ENCODE measurements at regions not wholly inside any gene's neighbourhood (a gene's known extent, or its start where the extent isn't known, plus 50 kb on each side); places are given as distances from the start of the nearest gene placed in this dataset.

DNA sequence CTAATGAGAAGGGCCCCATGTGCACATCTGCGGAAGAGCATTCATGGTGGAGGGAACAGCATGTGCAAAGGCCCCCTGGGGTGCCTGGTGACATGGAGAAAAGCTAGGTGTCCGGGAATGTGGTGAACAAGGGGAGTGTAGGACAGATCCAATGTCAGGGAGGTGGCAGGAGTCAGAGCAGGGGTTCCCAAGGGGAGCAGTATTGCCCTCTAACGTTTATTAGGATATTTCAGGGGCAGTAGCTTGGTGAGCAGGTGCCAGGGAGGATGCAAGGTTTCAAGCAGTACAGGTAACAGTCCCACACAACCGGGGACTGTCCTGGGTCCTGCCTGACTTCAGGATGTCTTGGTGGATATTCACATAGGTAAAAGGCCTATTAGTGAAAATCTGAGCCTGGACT is 209.6 kb downstream of the EMX2 start:
- no peaks in the 10 kb centered on the region for H4K20me1 ChIP-seq (ENCODE audit: insufficient read depth)
- no peak overlapping the region for H3K27ac ChIP-seq
- H3K4me1 ChIP-seq (ENCODE audit: low read depth, poor library complexity, severe bottlenecking), result peaks cover 6% of the 10 kb centered on the region
- H2AFZ ChIP-seq (ENCODE audit: low read depth), result no peak overlapping the region
- no peak overlapping the region for H3K9ac ChIP-seq
- no peaks in the 10 kb centered on the region for H3K27me3 ChIP-seq (ENCODE audit: insufficient read depth, low read depth)
- TF ChIP-seq, protein P1, sequence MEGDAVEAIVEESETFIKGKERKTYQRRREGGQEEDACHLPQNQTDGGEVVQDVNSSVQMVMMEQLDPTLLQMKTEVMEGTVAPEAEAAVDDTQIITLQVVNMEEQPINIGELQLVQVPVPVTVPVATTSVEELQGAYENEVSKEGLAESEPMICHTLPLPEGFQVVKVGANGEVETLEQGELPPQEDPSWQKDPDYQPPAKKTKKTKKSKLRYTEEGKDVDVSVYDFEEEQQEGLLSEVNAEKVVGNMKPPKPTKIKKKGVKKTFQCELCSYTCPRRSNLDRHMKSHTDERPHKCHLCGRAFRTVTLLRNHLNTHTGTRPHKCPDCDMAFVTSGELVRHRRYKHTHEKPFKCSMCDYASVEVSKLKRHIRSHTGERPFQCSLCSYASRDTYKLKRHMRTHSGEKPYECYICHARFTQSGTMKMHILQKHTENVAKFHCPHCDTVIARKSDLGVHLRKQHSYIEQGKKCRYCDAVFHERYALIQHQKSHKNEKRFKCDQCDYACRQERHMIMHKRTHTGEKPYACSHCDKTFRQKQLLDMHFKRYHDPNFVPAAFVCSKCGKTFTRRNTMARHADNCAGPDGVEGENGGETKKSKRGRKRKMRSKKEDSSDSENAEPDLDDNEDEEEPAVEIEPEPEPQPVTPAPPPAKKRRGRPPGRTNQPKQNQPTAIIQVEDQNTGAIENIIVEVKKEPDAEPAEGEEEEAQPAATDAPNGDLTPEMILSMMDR (conservative IDR thresholded peaks at IDR 0.05; ENCODE audit: low read depth, low read length), result no peak
- H3K79me2 ChIP-seq (ENCODE audit: insufficient read depth, low read depth), result no peaks in the 10 kb centered on the region
- no peak overlapping the region for H3K4me2 ChIP-seq
- no peaks in the 10 kb centered on the region for H3K36me3 ChIP-seq (ENCODE audit: insufficient read depth)
- no peak overlapping the region for H3K4me3 ChIP-seq (IDR thresholded peaks at IDR 0.05; ENCODE audit: insufficient read depth, low read depth, low read length)

DNA sequence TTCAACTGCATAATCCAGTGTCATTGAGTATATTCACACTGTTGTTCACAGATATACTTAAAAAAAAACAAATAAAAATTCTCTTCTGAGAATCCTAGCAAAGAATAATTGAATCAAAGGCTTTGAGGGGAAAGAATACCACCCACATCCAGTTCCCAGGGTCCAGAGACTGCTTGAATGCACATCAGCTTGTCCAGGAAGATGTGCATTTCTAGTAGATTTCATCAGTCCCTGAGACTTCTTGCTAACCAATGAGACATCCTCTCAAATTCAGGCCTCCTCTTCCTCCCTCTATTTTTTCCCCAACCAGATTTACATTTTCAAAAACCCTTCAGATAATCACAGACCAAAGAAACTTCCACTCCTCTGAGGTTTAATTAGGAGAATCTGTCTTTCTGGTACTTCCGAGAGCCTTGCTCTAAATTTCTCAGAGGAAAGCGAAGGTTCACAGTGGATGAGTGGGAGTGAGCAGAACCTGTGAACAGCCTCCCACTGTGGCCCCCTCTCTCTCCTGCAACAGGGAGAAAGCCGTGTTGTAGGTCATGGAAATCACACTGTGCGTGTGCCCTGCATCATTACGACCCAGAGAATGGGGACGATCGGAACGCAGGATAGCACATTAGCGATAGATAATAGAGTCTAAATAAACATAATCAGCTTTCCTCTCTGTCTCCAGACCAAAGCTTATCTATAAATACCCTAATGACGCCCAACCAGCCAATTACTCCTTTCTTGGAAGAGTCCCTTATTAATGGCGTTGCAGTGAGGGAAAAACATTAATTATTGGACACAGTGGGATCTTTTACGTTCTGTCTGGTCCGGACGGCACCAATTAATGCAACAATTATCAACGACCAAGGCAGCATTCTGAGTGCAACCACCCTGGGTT is 212.5 kb downstream of the EMX2 start:
- H2AFZ ChIP-seq (ENCODE audit: low read depth), result no peak overlapping the region
- H3K27me3 ChIP-seq (ENCODE audit: insufficient read depth, low read depth), result no peaks in the 10 kb centered on the region
- no peaks in the 10 kb centered on the region for H3K36me3 ChIP-seq (ENCODE audit: insufficient read depth)
- H3K4me3 ChIP-seq (IDR thresholded peaks at IDR 0.05; ENCODE audit: insufficient read depth, low read depth, low read length), result no peak overlapping the region
- H3K79me2 ChIP-seq (ENCODE audit: insufficient read depth, low read depth), result no peaks in the 10 kb centered on the region
- H3K4me2 ChIP-seq, result no peak overlapping the region
- H3K9ac ChIP-seq, result no peak overlapping the region
- H4K20me1 ChIP-seq (ENCODE audit: insufficient read depth), result no peaks in the 10 kb centered on the region
- no peak overlapping the region for H3K27ac ChIP-seq
- peaks cover 6% of the 10 kb centered on the region for H3K4me1 ChIP-seq (ENCODE audit: low read depth, poor library complexity, severe bottlenecking)
- TF ChIP-seq, protein P1 (conservative IDR thresholded peaks at IDR 0.05; ENCODE audit: low read depth, low read length), result no peak

DNA sequence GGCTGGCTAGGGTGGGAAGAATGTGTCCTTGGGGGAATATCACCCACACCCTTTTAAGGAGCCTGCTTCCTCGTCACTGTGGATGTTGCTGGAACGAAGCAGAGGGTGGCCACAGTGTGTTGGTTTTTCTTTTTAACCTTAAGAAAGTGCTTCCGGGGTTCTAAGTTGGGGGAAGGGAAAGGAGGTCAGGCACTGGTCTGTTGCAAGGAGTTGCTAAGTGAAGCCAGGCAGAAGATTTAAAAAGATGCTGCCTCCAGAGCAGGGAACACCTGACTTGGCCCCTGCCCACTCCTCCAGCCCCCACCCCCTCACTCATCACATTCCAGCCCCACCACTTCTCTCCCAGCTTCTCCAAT is 213.1 kb downstream of the EMX2 start:
- no peaks in the 10 kb centered on the region for H3K79me2 ChIP-seq (ENCODE audit: insufficient read depth, low read depth)
- H3K9ac ChIP-seq, result no peak overlapping the region
- TF ChIP-seq, protein P1 (conservative IDR thresholded peaks at IDR 0.05; ENCODE audit: low read depth, low read length), result no peak

DNA sequence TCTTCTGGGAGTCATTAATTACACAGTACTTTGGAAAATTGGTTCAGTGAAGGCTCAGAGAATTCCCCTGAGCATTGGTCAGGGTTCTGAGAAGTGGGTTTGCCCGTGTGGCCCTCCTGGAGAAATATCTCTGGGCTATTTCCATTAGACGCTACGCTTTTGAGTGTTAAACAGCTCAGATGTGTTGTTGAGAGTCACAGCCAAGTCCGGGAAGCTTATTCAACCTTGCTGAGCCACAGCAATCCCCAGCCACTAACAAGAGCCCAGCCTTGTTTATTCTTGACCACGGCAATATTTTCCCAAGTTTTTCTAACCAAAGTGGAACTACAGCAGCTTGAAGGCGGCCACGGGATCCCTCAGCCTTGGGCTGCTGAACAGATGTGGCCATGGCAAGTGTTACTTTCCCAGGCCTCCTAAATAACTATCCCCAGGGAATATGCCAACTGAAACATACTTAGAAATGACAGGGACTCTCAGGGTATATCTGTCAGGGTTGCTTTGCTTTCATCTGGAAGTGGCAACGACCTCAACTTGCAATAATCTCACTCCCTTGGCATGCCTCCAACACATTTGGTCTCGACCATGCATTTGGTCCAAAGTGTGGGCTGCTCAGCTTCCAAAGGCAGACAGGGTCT is 214.7 kb downstream of the EMX2 start:
- Histone ChIP-seq H3K4me2 (no peak overlapping the region), H3K79me2 (ENCODE audit: insufficient read depth, low read depth) (no peaks in the 10 kb centered on the region), H3K27me3 (ENCODE audit: insufficient read depth, low read depth) (no peaks in the 10 kb centered on the region), H3K27ac (no peak overlapping the region), H3K4me1 (ENCODE audit: low read depth, poor library complexity, severe bottlenecking) (peaks cover 6% of the 10 kb centered on the region), H3K9ac (no peak overlapping the region), H2AFZ (ENCODE audit: low read depth) (no peak overlapping the region), H3K4me3 (IDR thresholded peaks at IDR 0.05; ENCODE audit: insufficient read depth, low read depth, low read length) (no peak overlapping the region), H3K36me3 (ENCODE audit: insufficient read depth) (no peaks in the 10 kb centered on the region), H4K20me1 (ENCODE audit: insufficient read depth) (no peaks in the 10 kb centered on the region)
- TF ChIP-seq, protein P1 (conservative IDR thresholded peaks at IDR 0.05; ENCODE audit: low read depth, low read length), result no peak

More for the DNA sequence above, 213.1 kb downstream of the EMX2 start:
- H3K27ac ChIP-seq, result no peak overlapping the region
- peaks cover 6% of the 10 kb centered on the region for H3K4me1 ChIP-seq (ENCODE audit: low read depth, poor library complexity, severe bottlenecking)
- no peaks in the 10 kb centered on the region for H3K36me3 ChIP-seq (ENCODE audit: insufficient read depth)
- H3K4me2 ChIP-seq, result no peak overlapping the region
- H3K4me3 ChIP-seq (IDR thresholded peaks at IDR 0.05; ENCODE audit: insufficient read depth, low read depth, low read length), result no peak overlapping the region
- H3K27me3 ChIP-seq (ENCODE audit: insufficient read depth, low read depth), result no peaks in the 10 kb centered on the region
- no peaks in the 10 kb centered on the region for H4K20me1 ChIP-seq (ENCODE audit: insufficient read depth)
- no peak overlapping the region for H2AFZ ChIP-seq (ENCODE audit: low read depth)

Measured in KMS-11 (cell line).